HCT116 (cell line): ENCODE measurements at regions not wholly inside any gene's neighbourhood (a gene's known extent, or its start where the extent isn't known, plus 50 kb on each side); places are given as distances from the start of the nearest gene placed in this dataset.

Source experiments
- EZH2 ChIP-seq: fragments of 200-600 bp; sonication (generic); IDR thresholded peaks from 2 replicates; pipeline ENCODE4 v1.6.1; 2017; ENCODE audit warnings: antibody characterized with exemption, mixed run types
- ZNF274 ChIP-seq: fragments of 200-500 bp; sonication (Bioruptor generic); IDR thresholded peaks from 2 replicates; pipeline ENCODE4 v1.6.1; 2014; ENCODE audit warnings: mild to moderate bottlenecking, low read depth, low read length, inconsistent platforms
- TF ChIP-seq, protein P1 (sequence below), 3 experiments: fragments of 200-600 bp in 1 of 3; sonication (generic) in 1 of 3; IDR thresholded peaks in 2 of 3; conservative IDR thresholded peaks in 1 of 3; 2 replicates each; pipeline ENCODE4 v1.5.1; 2012 to 2017; ENCODE audit warnings: low read depth in 2 of 3, low read length in 2 of 3, antibody characterized with exemption in 1 of 3, borderline replicate concordance in 1 of 3, control low read depth in 1 of 3, mild to moderate bottlenecking in 1 of 3, mixed read lengths in 1 of 3, mixed run types in 1 of 3, moderate library complexity in 1 of 3; ENCODE audit not compliant: insufficient read depth in 1 of 3

DNA sequence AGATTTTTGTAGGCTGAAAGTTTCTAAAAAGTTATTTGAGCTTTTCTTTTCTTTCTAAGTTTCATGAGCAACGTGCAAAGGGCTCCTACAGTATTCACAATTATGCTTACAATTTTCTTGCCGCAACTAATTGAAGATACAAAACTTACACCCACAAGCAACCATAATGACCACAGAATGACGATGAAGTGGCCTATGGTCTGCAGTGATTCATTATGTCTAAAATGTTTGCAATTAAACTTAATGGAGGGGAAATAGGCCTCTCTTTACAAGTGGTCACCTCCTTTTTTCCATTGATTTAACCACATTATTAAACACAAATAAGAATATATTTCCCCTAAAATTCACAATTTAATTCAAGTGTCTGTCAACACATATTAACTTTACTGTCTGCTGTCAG lies 732.6 kb upstream of the FLRT2 start:
- TF ChIP-seq, protein P1, sequence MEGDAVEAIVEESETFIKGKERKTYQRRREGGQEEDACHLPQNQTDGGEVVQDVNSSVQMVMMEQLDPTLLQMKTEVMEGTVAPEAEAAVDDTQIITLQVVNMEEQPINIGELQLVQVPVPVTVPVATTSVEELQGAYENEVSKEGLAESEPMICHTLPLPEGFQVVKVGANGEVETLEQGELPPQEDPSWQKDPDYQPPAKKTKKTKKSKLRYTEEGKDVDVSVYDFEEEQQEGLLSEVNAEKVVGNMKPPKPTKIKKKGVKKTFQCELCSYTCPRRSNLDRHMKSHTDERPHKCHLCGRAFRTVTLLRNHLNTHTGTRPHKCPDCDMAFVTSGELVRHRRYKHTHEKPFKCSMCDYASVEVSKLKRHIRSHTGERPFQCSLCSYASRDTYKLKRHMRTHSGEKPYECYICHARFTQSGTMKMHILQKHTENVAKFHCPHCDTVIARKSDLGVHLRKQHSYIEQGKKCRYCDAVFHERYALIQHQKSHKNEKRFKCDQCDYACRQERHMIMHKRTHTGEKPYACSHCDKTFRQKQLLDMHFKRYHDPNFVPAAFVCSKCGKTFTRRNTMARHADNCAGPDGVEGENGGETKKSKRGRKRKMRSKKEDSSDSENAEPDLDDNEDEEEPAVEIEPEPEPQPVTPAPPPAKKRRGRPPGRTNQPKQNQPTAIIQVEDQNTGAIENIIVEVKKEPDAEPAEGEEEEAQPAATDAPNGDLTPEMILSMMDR (IDR thresholded peaks at IDR 0.05 in 2 of 3, conservative IDR thresholded peaks at IDR 0.05 in 1 of 3; ENCODE audit: borderline replicate concordance in 1 of 3, insufficient read depth in 1 of 3, low read depth in 2 of 3, low read length in 2 of 3): no peak
- TF ChIP-seq EZH2: no peak
- no peak for TF ChIP-seq ZNF274
